Keratinocyte (primary cell): ENCODE measurements at regions not wholly inside any gene's neighbourhood (a gene's known extent, or its start where the extent isn't known, plus 50 kb on each side); places are given as distances from the start of the nearest gene placed in this dataset.

Experiments used
- DNase-seq: peaks from one replicate; pipeline ENCODE4 v3.0.0-alpha.2; 2011; ENCODE audit warnings: low read depth, missing footprints, low spot score
- FAIRE-seq: peaks from 2 replicates; lab custom pipeline; 2011; peaks lifted over from hg19 to GRCh38; lab: Jason Lieb, UNC
- H2AFZ ChIP-seq: 2 replicates; pipeline ENCODE4 v1.6.0; 2012; ENCODE audit warnings: low read length, control low read depth, inconsistent platforms; ENCODE audit not compliant: control insufficient read depth
- H3K27ac ChIP-seq: 2 replicates; pipeline ENCODE4 v1.5.1; 2011; ENCODE audit warnings: low read length; ENCODE audit not compliant: control insufficient read depth, insufficient read depth
- H3K27me3 ChIP-seq: 3 replicates; pipeline ENCODE4 v1.6.0; 2011; ENCODE audit warnings: low read length; ENCODE audit not compliant: control insufficient read depth, insufficient read depth; ENCODE audit errors: extremely low read depth
- H3K36me3 ChIP-seq, 2 experiments: 2 replicates in 1 of 2; 3 replicates in 1 of 2; pipeline ENCODE4 v1.5.1; 2011; ENCODE audit warnings: low read length in 2 of 2, mild to moderate bottlenecking in 1 of 2; ENCODE audit not compliant: control insufficient read depth in 2 of 2, insufficient read depth in 2 of 2; ENCODE audit errors: extremely low read depth in 1 of 2
- H3K4me1 ChIP-seq: 3 replicates; pipeline ENCODE4 v1.5.1; 2011; ENCODE audit warnings: low read length; ENCODE audit not compliant: control insufficient read depth, insufficient read depth; ENCODE audit errors: extremely low read depth
- H3K4me2 ChIP-seq: 3 replicates; pipeline ENCODE4 v1.6.0; 2011; ENCODE audit warnings: low read depth, low read length; ENCODE audit not compliant: control insufficient read depth, insufficient read depth; ENCODE audit errors: extremely low read depth
- H3K4me3 ChIP-seq, 3 experiments: fragments of 200-600 bp in 1 of 3; sonication (generic) in 1 of 3; 2 replicates in 2 of 3; 3 replicates in 1 of 3; pipeline ENCODE4 v1.5.1; 2011 to 2016; ENCODE audit warnings: low read length in 3 of 3, mild to moderate bottlenecking in 3 of 3, control low read depth in 2 of 3, inconsistent platforms in 1 of 3, low read depth in 1 of 3, mixed read lengths in 1 of 3, mixed run types in 1 of 3, moderate library complexity in 1 of 3; ENCODE audit not compliant: control insufficient read depth in 2 of 3, insufficient read depth in 2 of 3; ENCODE audit errors: extremely low read depth in 1 of 3
- H3K79me2 ChIP-seq: 2 replicates; pipeline ENCODE4 v1.6.0; 2012; ENCODE audit warnings: low read length; ENCODE audit not compliant: control insufficient read depth, insufficient read depth
- H3K9ac ChIP-seq: 3 replicates; pipeline ENCODE4 v1.6.0; 2011; ENCODE audit warnings: low read length; ENCODE audit not compliant: control insufficient read depth, insufficient read depth; ENCODE audit errors: extremely low read depth
- H3K9me1 ChIP-seq: 3 replicates; pipeline ENCODE4 v1.6.0; 2011; ENCODE audit warnings: low read length; ENCODE audit not compliant: control insufficient read depth, insufficient read depth; ENCODE audit errors: extremely low read depth
- H3K9me3 ChIP-seq: 2 replicates; pipeline ENCODE4 v1.5.1; 2012; ENCODE audit warnings: low read depth, low read length; ENCODE audit not compliant: control insufficient read depth
- H4K20me1 ChIP-seq: 3 replicates; pipeline ENCODE4 v1.6.0; 2011; ENCODE audit warnings: low read length; ENCODE audit not compliant: control insufficient read depth, insufficient read depth; ENCODE audit errors: extremely low read depth
- EZH2 ChIP-seq: IDR thresholded peaks from one replicate; pipeline ENCODE4 v1.6.1; 2012; ENCODE audit warnings: inconsistent platforms, mild to moderate bottlenecking, low read length, moderate library complexity
- dilution Hi-C: fragments of 300-500 bp; cut with MboI; formaldehyde crosslinking; loops from one replicate; pipeline ENCODE4 v1.7.0; 2020; ENCODE audit warnings: low sequenced_read_pairs; ENCODE audit not compliant: extremely low pct_ligation_motif_present
- TF ChIP-seq, protein P1 (sequence below), 3 experiments: IDR thresholded peaks in 1 of 3; conservative IDR thresholded peaks in 1 of 3; optimal IDR thresholded peaks in 1 of 3; 2 replicates in 2 of 3; 3 replicates in 1 of 3; pipeline versions ENCODE3 to v1.5.1; 2011; ENCODE audit warnings: low read length in 3 of 3, mild to moderate bottlenecking in 3 of 3, moderate library complexity in 2 of 3, control low read depth in 1 of 3, inconsistent platforms in 1 of 3; ENCODE audit not compliant: insufficient read depth in 2 of 3; ENCODE audit errors: extremely low read depth in 1 of 3

DNA sequence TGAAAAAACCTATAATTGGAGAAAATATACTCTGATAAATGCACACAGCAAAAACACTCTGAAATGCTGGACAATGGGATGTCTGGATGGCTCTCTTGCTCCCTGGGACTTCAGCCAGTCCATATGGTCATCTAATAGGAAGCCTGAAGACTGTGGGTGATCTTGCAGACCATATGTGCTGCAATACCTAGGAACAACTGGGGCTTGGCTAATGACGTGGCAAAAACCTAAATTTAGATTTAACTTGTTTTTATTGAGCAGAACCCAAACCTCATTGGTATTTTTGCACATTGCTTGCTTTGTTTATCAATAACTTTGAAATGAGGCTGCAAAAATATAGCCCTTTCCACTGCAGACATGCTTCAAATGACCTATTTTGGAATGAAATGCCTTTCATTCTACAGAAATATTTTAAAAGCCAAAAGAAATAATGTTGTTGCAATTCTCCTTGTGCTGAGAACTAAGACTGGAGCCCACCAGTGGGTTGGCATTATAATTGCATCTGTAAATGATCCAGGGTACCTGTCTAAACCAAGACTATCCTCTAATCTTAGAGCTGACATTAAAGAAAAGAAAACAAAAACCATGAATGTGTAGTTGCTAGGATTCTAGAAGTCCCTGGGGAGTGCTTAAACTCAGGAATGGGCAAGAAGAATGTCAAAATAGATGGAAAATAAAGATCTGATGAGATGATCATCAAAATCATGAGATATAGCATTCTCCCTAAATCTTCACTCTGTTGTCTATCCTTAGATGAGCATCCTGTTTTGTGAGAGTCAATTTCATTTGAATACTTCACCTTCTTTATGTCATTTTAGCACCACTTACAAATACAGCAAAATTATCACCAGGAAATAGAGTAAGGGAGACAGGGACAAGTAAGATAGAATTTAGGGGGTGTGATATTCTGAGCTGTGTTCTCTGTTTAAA is 152.1 kb upstream of the RIMS1 start:
- TF ChIP-seq, protein P1, sequence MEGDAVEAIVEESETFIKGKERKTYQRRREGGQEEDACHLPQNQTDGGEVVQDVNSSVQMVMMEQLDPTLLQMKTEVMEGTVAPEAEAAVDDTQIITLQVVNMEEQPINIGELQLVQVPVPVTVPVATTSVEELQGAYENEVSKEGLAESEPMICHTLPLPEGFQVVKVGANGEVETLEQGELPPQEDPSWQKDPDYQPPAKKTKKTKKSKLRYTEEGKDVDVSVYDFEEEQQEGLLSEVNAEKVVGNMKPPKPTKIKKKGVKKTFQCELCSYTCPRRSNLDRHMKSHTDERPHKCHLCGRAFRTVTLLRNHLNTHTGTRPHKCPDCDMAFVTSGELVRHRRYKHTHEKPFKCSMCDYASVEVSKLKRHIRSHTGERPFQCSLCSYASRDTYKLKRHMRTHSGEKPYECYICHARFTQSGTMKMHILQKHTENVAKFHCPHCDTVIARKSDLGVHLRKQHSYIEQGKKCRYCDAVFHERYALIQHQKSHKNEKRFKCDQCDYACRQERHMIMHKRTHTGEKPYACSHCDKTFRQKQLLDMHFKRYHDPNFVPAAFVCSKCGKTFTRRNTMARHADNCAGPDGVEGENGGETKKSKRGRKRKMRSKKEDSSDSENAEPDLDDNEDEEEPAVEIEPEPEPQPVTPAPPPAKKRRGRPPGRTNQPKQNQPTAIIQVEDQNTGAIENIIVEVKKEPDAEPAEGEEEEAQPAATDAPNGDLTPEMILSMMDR (optimal IDR thresholded peaks at IDR 0.05 in 1 of 3, IDR thresholded peaks at IDR 0.05 in 1 of 3, conservative IDR thresholded peaks at IDR 0.05 in 1 of 3; ENCODE audit: extremely low read depth in 1 of 3, insufficient read depth in 2 of 3, low read length in 3 of 3): no peak
- Histone ChIP-seq H4K20me1 (no peaks in the 10 kb centered on the region), H3K36me3 (no peaks in the 10 kb centered on the region), H3K4me2 (no peak overlapping the region), H3K27me3 (no peaks in the 10 kb centered on the region), H3K9me3 (no peaks in the 10 kb centered on the region), H3K27ac (no peak overlapping the region), H3K4me3 (no peak overlapping the region), H3K9me1 (no peaks in the 10 kb centered on the region), H3K4me1 (no peaks in the 10 kb centered on the region), H3K9ac (no peak overlapping the region), H2AFZ (no peak overlapping the region), H3K79me2 (no peaks in the 10 kb centered on the region)
- FAIRE-seq (no peak), DNase-seq (no peak)
- dilution Hi-C loops: no loop called here

- Histone ChIP-seq H3K79me2 (no peaks in the 10 kb centered on the region), H2AFZ (no peak overlapping the region), H3K4me2 (no peak overlapping the region), H3K27ac (no peak overlapping the region), H4K20me1 (no peaks in the 10 kb centered on the region), H3K27me3 (no peaks in the 10 kb centered on the region), H3K9me1 (no peaks in the 10 kb centered on the region), H3K4me1 (no peaks in the 10 kb centered on the region), H3K4me3 (no peak overlapping the region), H3K9me3 (no peaks in the 10 kb centered on the region), H3K36me3 (no peaks in the 10 kb centered on the region), H3K9ac (no peak overlapping the region)
- TF ChIP-seq, protein P1 (optimal IDR thresholded peaks at IDR 0.05 in 1 of 3, IDR thresholded peaks at IDR 0.05 in 1 of 3, conservative IDR thresholded peaks at IDR 0.05 in 1 of 3; ENCODE audit: extremely low read depth in 1 of 3, insufficient read depth in 2 of 3, low read length in 3 of 3): no peak
- TF ChIP-seq EZH2: no peak
- DNase-seq (no peak), FAIRE-seq (no peak)
- dilution Hi-C loops: no loop called here
These were observed 148.4 kb upstream of the RIMS1 start for GRCh38 chr6:71737953-71738352.
